ENCODE measurements at regions not wholly inside any gene's neighbourhood (a gene's known extent, or its start where the extent isn't known, plus 50 kb on each side); places are given as distances from the start of the nearest gene placed in this dataset.
A peak's percentile ranks its signal among the peaks of the same experiment; 100 is the strongest.

- Histone ChIP-seq H3K27ac (no peak overlapping the region), H3K36me3 (no peaks in the 10 kb centered on the region), H3K4me3 (no peak overlapping the region), H3K27me3 (no peaks in the 10 kb centered on the region), H3K4me1 (no peaks in the 10 kb centered on the region), H3K9me3 (peaks cover 0 to 22% of the 10 kb centered on the region in 2 donors)
- DNase-seq (ENCODE audit: low spot score): no peak
- no peak for TF ChIP-seq CTCF (IDR thresholded peaks at IDR 0.05)
These were observed 268.6 kb upstream of the PLSCR5 start for GRCh38 chr3:146873748-146874147.

GRCh38 chr3:146865175-146865755 is 260.1 kb upstream of the PLSCR5 start:
- Histone ChIP-seq H3K4me1 (peaks cover 0 to 9% of the 10 kb centered on the region in 2 donors), H3K4me3 (no peak overlapping the region), H3K9me3 (no peaks in the 10 kb centered on the region), H3K27ac (peak overlapping the region in 1 of 2 donors; percentile 29), H3K27me3 (no peaks in the 10 kb centered on the region), H3K36me3 (no peaks in the 10 kb centered on the region)
- DNase-seq (ENCODE audit: low spot score): no peak
- TF ChIP-seq CTCF (IDR thresholded peaks at IDR 0.05): no peak

GRCh38 chr3:146861262-146861661 is 256.1 kb upstream of the PLSCR5 start:
- H3K27me3 ChIP-seq: no peaks in the 10 kb centered on the region
- no peak for DNase-seq (ENCODE audit: low spot score)
- peaks cover 0 to 9% of the 10 kb centered on the region in 2 donors for H3K4me1 ChIP-seq
- H3K36me3 ChIP-seq: no peaks in the 10 kb centered on the region
- H3K27ac ChIP-seq: no peak overlapping the region
- H3K9me3 ChIP-seq: no peaks in the 10 kb centered on the region
- TF ChIP-seq CTCF (IDR thresholded peaks at IDR 0.05): no peak
- H3K4me3 ChIP-seq: no peak overlapping the region

GRCh38 chr3:146854523-146854922 is 249.4 kb upstream of the PLSCR5 start:
- Histone ChIP-seq H3K4me3 (no peak overlapping the region), H3K36me3 (no peaks in the 10 kb centered on the region), H3K27me3 (no peaks in the 10 kb centered on the region), H3K4me1 (no peaks in the 10 kb centered on the region), H3K9me3 (no peaks in the 10 kb centered on the region), H3K27ac (no peak overlapping the region)
- DNase-seq (ENCODE audit: low spot score): no peak
- TF ChIP-seq CTCF (IDR thresholded peaks at IDR 0.05): no peak

- Histone ChIP-seq H3K9me3 (no peaks in the 10 kb centered on the region), H3K27me3 (no peaks in the 10 kb centered on the region), H3K4me1 (no peaks in the 10 kb centered on the region), H3K27ac (no peak overlapping the region), H3K36me3 (no peaks in the 10 kb centered on the region), H3K4me3 (no peak overlapping the region)
- DNase-seq (ENCODE audit: low spot score): no peak
- TF ChIP-seq CTCF (IDR thresholded peaks at IDR 0.05): no peak
These were observed 246.5 kb upstream of the PLSCR5 start for GRCh38 chr3:146851665-146852064.

- Histone ChIP-seq H3K9me3 (no peaks in the 10 kb centered on the region), H3K27me3 (no peaks in the 10 kb centered on the region)
These were observed 240.2 kb upstream of the PLSCR5 start for GRCh38 chr3:146845361-146845760.

More at GRCh38 chr3:146845361-146845760, 240.2 kb upstream of the PLSCR5 start:
- no peak for TF ChIP-seq CTCF (IDR thresholded peaks at IDR 0.05)
- Histone ChIP-seq H3K4me3 (no peak overlapping the region), H3K4me1 (no peaks in the 10 kb centered on the region), H3K27ac (no peak overlapping the region), H3K36me3 (no peaks in the 10 kb centered on the region)
- DNase-seq (ENCODE audit: low spot score): no peak
